GM13977 (cell line): ENCODE measurements at regions not wholly inside any gene's neighbourhood (a gene's known extent, or its start where the extent isn't known, plus 50 kb on each side); places are given as distances from the start of the nearest gene placed in this dataset.

ENCODE experiments used
- DNase-seq: peaks from one replicate; pipeline ENCODE4 v3.0.0; 2012; ENCODE audit warnings: low spot score
- in situ Hi-C: fragments of 300-500 bp; cut with MboI; formaldehyde crosslinking; loops from one replicate; pipeline ENCODE4 v1.12.0; 2022; ENCODE audit warnings: low sequenced_read_pairs, low pct_unique_long_range_greater_than_20kb, mixed read lengths, inconsistent platforms; ENCODE audit not compliant: unreplicated experiment
- TF ChIP-seq, protein P1 (sequence below): IDR thresholded peaks from 2 replicates; pipeline ENCODE4 v1.5.1; 2012; ENCODE audit warnings: mild to moderate bottlenecking, control low read depth; ENCODE audit not compliant: insufficient read depth; ENCODE audit errors: extremely low read depth, missing control alignments

- in situ Hi-C loops, result no loop called here
- DNase-seq, result peak; percentile 56
- TF ChIP-seq, protein P1, sequence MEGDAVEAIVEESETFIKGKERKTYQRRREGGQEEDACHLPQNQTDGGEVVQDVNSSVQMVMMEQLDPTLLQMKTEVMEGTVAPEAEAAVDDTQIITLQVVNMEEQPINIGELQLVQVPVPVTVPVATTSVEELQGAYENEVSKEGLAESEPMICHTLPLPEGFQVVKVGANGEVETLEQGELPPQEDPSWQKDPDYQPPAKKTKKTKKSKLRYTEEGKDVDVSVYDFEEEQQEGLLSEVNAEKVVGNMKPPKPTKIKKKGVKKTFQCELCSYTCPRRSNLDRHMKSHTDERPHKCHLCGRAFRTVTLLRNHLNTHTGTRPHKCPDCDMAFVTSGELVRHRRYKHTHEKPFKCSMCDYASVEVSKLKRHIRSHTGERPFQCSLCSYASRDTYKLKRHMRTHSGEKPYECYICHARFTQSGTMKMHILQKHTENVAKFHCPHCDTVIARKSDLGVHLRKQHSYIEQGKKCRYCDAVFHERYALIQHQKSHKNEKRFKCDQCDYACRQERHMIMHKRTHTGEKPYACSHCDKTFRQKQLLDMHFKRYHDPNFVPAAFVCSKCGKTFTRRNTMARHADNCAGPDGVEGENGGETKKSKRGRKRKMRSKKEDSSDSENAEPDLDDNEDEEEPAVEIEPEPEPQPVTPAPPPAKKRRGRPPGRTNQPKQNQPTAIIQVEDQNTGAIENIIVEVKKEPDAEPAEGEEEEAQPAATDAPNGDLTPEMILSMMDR, result no peak
These were observed 64.8 kb upstream of the AMZ2 start for GRCh38 chr17:68182940-68183551.

GRCh38 chr17:68184141-68184571 lies 63.7 kb upstream of the AMZ2 start:
- DNase-seq, result no peak
- in situ Hi-C loops, result no loop called here
- TF ChIP-seq, protein P1, result no peak

DNA sequence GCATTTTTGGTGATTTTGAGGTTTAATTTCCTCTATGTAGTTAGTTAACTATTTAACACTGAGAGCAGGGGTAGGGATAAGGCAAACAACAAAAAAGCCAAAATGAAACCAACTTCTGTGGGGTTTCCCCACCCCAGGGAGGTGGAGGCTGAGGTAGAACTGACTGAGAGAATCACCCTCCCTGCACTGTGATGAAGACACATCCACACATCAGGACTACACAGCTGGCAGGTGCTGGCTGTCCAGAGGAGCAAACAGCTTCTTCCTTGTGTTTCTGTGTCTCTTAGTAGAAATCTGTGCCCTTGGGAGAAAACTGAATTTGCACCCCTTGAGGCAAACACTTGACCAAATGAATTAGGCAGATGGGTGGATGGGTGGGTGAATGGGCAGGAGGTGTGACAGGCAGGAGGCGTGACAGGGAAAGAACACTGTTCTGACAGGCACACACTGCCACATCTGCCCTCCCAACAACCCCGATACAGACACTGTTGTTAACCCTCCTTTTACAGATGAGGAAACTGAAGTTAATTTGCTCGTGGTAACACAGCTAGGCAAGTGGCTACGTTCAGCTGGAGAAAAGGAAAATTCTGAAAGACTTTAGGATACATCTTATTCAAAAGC lies 62.9 kb upstream of the AMZ2 start:
- in situ Hi-C loops, result no loop called here
- DNase-seq, result peak; percentile 75
- TF ChIP-seq, protein P1, result no peak

- in situ Hi-C loops, result no loop called here
- no peak for DNase-seq
- TF ChIP-seq, protein P1, result no peak
These were observed 62.0 kb upstream of the AMZ2 start for GRCh38 chr17:68185820-68186219.

- DNase-seq, result no peak
- in situ Hi-C loops, result no loop called here
These were observed 57.3 kb upstream of the AMZ2 start for GRCh38 chr17:68190495-68190894.

GRCh38 chr17:68195667-68196393 lies 52.0 kb upstream of the AMZ2 start:
- in situ Hi-C loops, result no loop called here
- DNase-seq, result no peak
- TF ChIP-seq, protein P1, result no peak

More at GRCh38 chr17:68190495-68190894, 57.3 kb upstream of the AMZ2 start:
- TF ChIP-seq, protein P1, result no peak
